Pulmonary artery endothelial cell (primary cell): ENCODE measurements at regions not wholly inside any gene's neighbourhood (a gene's known extent, or its start where the extent isn't known, plus 50 kb on each side); places are given as distances from the start of the nearest gene placed in this dataset.
"Not testable (repeated sequence)": the region's sequence is repeated elsewhere in the genome, so short reads cannot be mapped to it uniquely, and the experiment has no call there.

Experiments used
- DNase-seq: peaks from one replicate; pipeline ENCODE4 v3.0.0-alpha.2; 2011; ENCODE audit warnings: low read depth, low spot score

DNA sequence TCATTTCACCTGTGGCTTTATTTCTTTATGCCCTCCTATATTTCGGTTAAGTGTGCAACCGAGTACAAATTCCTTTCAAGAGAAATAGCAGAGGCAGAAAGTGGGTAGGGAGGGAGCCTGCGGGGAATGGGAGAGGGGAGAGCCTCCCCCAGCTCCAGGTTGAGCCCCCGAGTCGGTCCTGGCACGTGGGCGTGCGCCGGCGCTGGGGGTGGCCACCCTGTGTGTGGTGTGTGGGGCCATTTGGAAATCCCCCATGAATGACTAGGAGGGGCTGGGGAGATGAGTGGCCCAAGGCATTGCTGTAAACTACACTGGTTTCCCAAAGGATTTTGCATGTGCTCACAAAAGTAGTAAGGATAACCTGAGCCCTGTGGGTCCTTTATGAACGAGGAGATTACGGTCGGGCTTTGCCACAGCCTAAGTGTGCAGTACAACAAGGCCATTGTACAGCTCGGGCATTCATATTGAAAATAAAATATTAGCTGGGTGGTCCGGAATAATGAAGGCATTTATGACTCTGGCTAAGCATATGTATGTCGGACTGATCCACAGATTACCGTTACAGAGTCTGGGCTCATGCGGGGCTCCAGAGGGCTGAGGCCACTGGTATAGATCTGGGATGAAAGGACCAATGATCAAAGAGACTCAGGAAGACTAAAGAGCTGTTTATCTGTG is 84.5 kb upstream of the RALGAPA2 start:
- no peak for DNase-seq

DNA sequence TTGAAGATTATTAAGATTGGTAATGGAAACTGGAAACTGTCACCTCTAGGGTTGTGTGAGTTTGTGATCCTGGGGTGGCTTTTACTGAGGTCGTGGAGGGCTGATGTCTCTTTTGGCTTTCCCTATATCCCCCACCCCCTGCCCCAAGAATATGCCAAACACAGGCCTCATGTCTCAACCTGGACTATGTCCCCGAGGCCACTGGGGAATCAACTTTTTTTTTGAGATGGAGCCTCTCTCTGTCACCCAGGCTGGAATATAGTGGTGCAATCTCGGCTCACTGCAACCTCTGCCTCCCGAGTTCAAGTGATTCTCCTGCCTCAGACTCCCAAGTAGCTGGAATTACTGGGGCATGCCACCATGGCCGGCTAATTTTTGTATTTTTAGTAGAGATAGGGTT is 83.3 kb upstream of the RALGAPA2 start:
- DNase-seq, result no peak

DNA sequence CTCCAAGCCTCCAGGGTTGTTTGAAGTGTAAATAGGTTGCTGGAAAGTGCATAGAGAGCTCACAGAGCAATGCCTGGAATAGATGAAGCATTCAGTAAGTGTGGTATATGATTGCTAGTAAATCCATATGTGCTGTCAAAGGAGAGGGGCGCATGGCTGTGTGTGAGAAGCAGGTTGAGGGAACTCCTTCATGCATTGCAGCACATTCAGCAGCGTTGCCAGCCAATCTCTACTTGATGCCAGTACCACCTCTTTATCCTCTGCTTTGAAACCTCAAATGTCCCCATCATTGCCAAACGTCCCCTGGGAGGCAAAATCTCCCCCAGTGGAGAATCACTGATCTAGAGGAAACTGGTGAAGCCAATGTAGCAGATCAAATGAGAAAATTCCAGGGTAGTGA is 82.7 kb upstream of the RALGAPA2 start:
- DNase-seq, result no peak

DNA sequence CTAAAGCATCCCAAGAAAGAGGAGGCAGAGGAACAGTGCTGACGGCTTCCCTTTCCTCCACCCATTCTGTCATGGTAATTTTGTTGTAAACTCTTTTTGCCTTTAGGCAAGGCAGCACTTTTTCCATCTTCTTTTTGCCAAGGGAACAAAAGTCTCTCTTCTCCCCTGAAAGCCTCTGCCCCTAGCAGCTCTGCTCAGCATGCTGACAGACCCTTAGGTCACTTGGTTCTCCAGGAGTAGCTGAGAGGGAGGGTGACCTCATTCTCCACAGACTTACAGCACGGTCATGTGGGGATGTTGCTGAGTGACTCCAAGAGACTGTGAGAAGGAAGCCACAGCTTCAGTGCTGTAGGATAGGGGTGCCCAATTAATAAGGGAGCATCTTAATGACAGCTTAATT is 81.1 kb upstream of the RALGAPA2 start:
- DNase-seq, result no peak

DNA sequence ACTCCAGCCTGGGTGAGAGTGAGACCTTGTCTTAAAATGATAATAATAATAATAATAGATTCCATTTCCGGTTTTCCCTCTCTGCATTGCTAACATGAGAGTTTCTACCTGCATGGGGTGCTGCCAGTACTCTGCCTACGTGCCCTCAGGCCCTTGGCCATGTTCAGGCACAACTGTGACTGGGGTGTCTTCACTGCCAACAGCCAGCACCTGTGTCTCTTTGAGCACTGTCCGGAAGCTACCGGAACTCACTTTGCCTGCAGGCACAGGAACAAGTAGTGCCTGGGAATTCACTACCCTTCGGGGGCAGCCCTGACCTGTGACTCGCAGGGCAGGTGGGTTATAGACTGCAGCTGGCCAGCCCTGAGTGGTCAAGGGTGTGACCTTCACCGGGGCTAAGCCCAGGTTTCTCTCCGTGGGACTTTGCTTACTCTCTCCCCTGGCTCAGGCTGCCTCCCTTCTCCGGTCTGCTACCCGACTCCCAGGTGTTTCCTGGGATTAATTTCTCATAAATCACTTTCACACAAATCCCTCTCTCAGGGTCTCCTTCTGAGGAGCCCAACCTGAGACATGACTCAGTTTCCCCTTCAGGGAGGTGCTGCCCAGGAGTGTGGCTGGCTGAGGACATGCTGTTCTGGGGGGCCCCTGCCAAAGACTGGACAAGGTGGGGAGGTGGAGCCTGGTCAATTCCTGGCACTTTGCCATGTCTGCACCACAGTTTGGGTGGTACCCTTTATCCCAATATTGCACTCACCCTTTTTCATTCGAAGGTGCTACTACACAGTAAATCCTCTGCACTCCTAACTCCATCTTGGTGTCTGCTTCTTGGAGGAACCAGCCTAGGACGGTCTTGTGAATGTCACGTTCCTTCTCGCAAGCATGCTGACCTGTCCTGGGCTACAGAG is 79.5 kb upstream of the RALGAPA2 start:
- no peak for DNase-seq

DNA sequence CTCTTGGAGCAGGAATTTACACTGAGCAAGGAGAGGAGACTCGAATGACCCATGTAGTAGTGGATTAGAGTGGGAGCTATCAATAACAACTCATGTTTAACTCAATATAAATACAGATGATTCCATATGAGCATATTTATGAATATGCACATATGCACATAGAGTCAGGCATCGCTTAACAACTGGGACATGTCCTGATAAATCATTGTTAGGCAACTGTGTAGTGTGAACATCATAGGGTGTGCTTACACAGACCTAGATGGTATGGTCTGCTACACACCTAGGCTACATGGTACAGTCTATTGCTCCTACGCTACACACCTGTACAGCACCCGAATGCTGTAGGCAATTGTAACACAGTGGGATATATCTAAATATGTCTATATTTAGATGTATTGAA is 75.9 kb upstream of the RALGAPA2 start:
- no peak for DNase-seq

DNA sequence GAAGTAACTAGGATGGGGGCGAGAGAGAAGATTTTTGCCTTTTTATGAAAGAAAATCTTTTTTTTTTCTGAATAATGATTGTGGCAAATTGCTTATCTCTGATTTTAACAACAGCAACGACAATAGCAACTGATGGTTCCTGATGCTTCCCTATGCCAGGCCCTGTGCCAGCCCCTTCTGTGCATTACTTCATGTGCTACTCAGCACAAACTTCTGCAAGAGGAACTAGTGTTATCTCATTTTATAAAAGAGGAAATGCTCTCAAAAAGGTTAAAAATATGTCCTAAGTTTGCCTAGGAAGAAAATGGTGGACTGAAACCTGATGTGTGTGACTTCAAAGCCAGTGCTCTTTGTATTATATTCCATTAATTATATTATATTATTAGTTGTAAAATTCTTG is 74.0 kb upstream of the RALGAPA2 start:
- no peak for DNase-seq

DNA sequence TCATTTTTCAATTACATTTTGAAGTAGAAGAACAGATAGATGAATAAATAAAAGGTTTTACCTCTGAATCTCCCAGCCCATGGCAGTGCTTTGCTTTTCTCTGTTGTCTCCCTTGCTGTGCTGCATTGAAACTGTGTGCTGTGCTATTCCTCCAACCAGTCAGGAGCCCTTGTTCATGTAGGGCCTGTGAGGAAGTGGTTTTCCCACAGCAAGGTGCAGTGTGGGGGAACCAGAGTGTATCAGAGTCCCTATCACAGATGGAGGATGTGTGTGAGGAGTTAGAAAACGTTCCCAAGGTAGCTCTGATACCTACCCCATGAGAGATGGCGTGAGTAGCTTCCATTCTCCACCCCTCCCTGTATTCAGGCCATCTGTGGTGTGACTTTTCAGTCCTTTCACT is 72.8 kb upstream of the RALGAPA2 start:
- DNase-seq, result no peak

DNA sequence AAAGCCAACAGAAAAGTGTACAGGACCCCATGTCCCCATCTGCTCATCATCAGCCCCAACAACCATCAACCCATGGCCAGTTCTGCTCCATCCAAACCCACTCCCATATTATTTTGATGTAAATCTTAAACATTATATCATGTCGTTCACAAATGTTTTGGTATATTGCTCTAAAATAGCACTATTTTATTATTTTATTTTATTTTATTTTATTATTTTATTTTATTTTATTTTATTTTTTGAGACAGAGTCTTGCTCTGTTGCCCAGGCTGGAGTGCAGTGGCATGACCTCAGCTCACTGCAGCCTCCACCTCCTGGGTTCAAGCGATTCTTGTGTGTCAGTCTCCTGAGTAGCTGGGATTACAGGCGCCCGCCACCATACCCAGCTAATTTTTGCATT is 72.0 kb upstream of the RALGAPA2 start:
- not testable (repeated sequence) for DNase-seq

DNA sequence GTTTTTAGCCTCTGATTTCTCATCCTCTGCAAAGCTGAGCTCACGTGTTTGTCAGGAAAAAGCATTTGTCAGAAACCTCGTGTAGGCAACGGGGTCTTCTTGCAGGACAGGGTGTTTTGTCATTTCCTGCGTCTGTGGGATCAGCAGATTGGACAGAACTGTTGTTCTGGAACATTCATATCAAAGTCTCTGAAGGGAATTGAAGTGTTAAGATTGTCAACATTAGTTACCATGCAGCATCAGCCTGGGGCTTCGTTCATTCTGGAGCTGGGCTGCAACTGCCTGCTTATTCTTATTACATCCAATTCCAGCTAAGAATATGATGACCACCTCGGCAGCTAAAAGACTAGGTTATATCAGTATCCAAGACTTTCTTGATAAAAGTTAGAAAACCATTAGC is 71.0 kb upstream of the RALGAPA2 start:
- no peak for DNase-seq

DNA sequence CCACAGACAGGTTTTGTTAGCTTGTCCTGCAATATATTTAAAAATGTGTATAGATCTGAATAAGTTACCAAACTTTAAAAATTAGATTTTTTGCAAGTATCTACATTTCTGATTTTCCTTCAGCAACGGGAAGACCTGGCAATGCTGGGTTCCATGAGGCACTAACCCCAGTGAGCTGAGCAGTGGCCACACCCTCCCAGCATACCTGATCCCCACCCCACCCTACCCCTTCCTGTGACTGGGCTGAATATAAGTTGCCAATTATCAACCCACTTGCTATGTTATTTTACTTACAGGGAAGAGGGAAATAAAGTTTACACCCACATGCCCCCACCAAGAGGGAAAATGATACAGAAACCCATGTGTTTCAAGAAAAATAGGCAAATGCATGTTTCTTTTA is 70.3 kb upstream of the RALGAPA2 start:
- no peak for DNase-seq

DNA sequence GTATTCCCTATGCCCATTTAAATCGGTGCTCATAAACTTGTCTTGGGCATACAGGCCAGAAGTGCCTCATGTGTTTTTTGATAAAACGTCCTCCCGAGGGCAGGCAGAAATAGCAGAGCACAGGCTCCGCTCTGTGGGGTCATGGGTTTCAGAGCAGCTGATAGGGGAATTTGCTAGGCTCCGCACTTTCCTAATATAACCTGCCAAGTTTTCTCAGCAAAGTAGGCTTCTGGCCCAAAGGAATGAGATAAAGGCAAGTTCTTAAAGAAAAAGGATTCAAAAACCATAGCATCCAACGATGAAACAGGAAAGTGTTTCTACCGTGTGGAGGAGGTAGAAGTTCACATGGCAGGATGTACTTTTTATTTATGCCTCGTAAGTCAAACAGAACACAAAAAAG is 69.8 kb upstream of the RALGAPA2 start:
- no peak for DNase-seq

DNA sequence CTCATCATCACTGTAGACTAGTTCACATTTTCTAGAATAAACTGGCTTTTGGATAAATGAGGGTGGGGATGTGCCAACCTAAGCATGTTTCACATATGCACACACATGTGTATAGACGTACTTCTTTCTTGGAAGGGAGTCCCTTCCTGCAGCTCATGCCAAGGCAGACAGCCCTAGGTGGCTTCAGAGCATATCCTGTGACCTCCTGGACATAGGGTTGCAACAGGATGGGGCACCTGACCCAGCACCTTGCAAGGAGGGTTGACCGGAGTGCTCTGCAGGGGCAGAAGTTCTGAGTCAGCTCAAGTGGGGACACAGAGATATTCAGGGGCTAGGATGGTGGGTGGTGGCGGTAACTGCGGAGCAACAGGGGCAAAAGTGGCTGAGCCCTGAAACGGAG is 68.6 kb upstream of the RALGAPA2 start:
- no peak for DNase-seq

DNA sequence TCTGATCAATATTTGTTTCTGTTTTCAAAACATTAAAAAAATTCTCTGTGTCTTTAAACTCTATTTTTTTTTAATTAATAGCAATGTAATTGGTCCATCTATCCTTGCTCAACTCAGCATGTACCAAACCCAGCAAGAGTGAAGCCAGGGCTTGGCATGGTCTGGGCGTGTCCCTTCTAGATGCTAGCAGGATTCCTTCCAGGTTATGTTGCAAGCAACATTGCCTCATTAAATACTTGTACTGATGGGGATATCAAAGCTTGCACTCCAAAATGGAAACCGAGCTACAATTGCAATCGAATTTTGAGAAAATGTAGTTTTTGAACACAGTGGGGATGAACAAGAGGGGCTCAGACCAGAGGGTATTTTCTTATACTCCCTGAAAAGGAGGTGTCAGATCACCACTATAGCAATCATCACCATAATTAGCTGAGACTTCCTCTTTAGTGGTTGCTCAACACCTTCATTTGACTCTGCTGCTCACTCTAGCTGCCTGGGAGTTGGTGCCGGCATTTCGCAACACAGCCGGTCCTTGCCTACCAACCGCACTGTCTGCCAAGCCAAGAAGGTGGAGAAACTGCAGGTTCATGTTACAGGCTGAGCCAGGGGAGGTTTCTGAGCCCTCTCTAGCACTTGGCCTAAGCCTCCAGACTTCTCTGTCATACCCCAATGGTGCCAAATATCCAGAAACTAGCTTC is 67.8 kb upstream of the RALGAPA2 start:
- no peak for DNase-seq

DNA sequence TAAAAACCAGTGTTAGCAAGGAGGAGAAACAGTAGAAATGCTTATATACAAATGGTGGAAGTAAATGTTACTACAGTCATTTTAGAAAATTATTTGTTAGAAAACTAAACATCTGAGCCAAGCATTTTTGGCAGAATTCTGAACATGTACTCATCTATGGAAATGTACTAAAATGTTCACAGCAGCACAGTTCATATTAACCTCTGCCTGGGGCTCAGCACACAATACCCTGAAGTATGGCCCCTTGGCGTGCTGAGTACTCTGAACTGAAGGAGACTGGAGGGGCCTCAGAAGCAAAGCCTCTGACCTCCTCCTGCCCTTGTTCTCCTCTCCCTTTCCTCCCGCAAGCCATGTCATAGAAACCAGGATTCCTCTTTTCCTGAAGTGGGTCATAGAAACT is 66.2 kb upstream of the RALGAPA2 start:
- no peak for DNase-seq

DNA sequence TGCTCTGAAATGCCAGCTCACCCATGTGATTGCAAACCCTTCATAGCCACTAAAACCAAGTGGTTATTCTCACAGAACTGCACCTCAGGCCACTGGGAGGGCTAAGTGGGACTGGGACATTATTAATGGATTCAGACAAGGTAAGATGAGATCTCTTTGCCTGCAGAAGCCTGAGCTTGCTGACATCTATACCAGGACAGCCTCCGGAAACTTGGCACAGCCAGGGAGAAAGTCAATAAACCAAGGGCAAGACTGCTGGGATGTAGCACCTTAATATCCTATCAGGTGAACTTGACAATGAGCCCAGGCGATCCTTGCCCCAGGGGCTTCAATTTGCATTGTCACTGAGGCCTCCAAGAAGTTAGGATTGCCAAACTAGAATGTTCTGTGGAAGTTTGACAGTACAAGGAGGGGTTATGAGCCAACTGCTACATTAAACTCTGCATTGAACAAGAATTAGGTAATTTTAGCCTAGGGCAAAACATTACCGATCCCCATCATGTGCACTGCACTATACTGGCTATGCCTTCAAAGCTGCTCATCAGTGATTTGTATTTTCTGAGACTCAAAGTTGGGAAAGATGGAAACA is 60.1 kb upstream of the RALGAPA2 start:
- DNase-seq, result no peak

DNA sequence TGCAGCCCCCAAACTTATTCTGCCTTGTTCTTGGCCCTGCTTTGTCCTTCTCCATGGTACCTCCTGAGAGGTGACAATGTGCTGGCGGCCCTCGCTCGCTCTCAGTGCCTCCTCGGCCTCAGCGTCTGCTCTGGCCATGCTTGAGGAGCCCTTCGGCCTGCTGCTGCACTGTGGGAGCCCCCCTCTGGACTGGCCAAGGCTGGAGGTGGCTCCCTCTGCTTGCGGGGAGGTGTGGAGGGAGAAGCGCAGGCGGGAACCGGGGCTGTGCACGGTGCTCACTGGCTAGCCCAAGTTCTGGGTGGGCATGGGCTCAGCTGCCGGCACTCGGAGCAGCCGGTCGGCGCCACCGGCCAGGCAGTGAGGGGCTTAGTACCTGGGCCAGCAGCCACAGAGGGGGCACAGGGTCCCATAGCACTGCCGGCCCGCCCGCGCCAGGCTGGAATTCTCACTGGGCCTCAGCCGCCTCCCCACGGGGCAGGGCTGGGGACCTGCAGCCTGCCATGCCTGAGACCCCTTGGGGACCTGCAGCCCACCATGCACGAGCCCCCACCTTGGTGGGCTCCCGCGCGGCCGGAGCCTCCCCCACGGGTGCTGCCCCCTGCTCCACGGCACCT is 55.9 kb upstream of the RALGAPA2 start:
- DNase-seq, result no peak

DNA sequence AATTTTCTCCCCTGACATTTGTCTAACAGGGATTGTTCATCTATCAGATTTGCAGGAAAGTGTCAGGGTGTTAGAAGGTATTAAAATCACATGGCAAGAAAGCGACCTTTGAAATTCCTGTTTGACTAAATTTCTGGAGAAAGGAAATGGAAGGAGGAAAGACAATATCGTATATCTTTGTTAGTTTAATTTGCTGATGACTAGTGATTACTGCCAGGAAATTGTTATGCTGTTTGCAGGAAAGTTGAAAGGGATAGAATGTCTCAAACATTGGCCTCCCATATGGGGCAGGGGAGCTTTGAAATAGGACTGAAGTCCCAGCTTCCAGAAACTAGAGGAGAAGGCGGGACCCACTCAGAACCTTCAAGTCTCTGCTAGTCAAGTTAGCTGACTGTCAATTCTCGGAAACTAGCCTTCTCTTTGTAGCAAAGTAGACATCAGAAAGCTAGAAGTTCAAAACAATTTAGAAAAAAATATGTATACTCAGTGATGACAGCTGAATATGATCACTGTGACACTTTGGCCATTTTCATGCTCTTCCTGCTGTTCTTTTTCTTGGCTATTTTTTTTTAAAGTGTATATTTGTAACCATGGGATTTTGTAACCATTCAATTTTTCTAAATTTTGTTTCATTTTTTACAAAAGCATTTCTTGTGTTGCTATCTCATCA is 53.4 kb upstream of the RALGAPA2 start:
- DNase-seq, result no peak

DNA sequence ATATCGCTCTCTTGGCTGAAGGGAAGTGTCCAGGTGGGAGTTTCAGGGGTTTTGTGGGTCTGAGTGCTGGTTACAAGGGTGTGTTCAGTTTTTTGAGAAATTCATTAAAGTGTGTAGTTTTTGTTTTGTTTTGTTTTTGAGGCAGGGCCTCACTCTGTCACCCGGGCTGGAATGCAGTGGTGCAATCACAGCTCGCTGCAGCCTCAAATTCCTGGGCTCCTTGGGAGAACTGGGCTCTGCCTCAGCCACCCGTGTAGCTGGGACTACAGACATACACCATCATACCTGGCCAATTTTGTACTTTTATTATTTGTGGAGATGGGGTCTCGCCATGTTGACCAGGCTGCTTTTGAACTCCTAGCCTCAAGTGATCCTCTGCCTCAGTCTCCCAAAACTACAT is 51.2 kb upstream of the RALGAPA2 start:
- no peak for DNase-seq
